Adipocyte (in vitro differentiated cells): ENCODE measurements at regions not wholly inside any gene's neighbourhood (a gene's known extent, or its start where the extent isn't known, plus 50 kb on each side); places are given as distances from the start of the nearest gene placed in this dataset.

ENCODE experiments used
- DNase-seq: peaks from one replicate; pipeline ENCODE4 v3.0.0-alpha.2; 2015; ENCODE audit warnings: low read depth
- H3K27me3 ChIP-seq: replicated peaks from 2 replicates; pipeline ENCODE4 v1.7.0; 2013; ENCODE audit warnings: mild to moderate bottlenecking, low read length, moderate library complexity; ENCODE audit not compliant: control insufficient read depth, insufficient read depth
- H3K36me3 ChIP-seq: 2 replicates; pipeline ENCODE4 v1.7.0; 2013; ENCODE audit warnings: low read length, mild to moderate bottlenecking, moderate library complexity; ENCODE audit not compliant: control insufficient read depth, insufficient read depth, severe bottlenecking
- H3K4me1 ChIP-seq: 2 replicates; pipeline ENCODE4 v1.7.0; 2013; ENCODE audit warnings: mild to moderate bottlenecking, low read length, moderate library complexity; ENCODE audit not compliant: control insufficient read depth, insufficient read depth
- H3K4me3 ChIP-seq: 2 replicates; pipeline ENCODE4 v1.7.0; 2013; ENCODE audit warnings: mild to moderate bottlenecking, low read length, moderate library complexity
- H3K9ac ChIP-seq: 2 replicates; pipeline ENCODE4 v1.7.0; 2013; ENCODE audit warnings: mild to moderate bottlenecking, low read length, moderate library complexity
- H3K9me3 ChIP-seq: 2 replicates; pipeline ENCODE4 v1.7.0; 2013; ENCODE audit warnings: mild to moderate bottlenecking, low read length, moderate library complexity; ENCODE audit not compliant: control insufficient read depth

DNA sequence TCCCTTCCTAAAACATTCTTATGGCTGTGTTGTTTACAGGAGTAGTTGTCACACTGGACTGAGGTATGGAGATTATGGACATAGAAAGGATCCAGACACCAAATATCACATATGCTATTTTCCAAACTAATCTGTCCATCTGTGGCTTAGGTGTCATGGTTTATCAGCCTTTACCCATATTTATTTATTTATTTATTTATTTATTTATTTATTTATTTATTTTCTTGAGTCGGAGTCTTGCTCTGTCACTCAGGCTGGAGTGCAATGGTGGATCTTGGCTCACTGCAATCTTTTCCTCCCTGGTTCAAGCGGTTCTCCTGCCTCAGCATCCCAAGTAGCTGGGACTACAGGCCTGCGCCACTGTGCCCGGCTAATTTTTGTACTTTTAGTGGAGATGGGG lies 1103.1 kb downstream of the MAT2B start:
- H3K36me3 ChIP-seq = no peaks in the 10 kb centered on the region
- peaks cover 3% of the 10 kb centered on the region for H3K4me1 ChIP-seq
- no peak for DNase-seq
- no peak overlapping the region for H3K9ac ChIP-seq
- no peaks in the 10 kb centered on the region for H3K9me3 ChIP-seq
- H3K4me3 ChIP-seq = no peak overlapping the region
- H3K27me3 ChIP-seq = no peaks in the 10 kb centered on the region

DNA sequence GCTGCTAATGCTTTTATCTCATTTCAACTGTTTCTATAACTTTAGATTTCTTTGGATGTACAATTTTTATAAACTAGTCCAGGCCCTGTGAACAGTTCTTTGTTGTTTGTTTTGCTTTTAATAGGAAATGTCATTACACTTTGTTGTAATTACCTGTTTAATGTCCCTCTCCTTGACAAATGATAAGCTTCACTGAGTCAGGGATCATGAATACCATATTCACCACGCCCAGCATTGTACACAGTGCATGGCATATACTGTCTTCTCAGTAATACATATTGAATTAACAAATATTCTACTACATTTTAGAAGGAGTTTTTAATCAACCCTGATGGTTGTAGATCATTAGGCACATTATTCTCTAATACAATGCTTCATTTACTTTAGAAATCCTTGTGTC lies 1105.0 kb downstream of the MAT2B start:
- H3K9ac ChIP-seq = no peak overlapping the region
- H3K9me3 ChIP-seq = no peaks in the 10 kb centered on the region
- H3K4me1 ChIP-seq = peaks cover 4% of the 10 kb centered on the region
- H3K27me3 ChIP-seq = no peaks in the 10 kb centered on the region
- H3K4me3 ChIP-seq = no peak overlapping the region
- DNase-seq = no peak
- H3K36me3 ChIP-seq = no peaks in the 10 kb centered on the region

DNA sequence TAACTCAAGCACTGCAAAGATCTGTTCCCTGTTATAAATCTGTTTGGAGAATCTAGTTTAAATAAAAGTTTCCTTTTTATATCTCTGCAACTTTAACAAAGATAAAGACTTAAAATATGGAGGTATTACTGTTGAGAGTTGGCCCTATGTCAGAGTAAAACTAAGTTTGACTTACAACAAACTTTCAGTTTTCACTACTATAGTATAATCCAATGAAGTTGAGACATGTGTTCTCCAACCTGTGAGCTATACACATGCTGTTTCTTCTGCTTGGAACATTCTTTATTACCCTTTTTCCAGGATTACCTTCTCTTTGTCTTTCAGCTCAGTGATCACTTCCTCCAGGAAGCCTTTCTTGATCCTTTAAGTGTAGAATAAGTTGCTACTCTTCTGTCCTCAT lies 1109.3 kb downstream of the MAT2B start:
- no peak for DNase-seq
- Histone ChIP-seq H3K9ac (no peak overlapping the region), H3K9me3 (no peaks in the 10 kb centered on the region), H3K27me3 (no peaks in the 10 kb centered on the region), H3K4me1 (peaks cover 6% of the 10 kb centered on the region), H3K36me3 (no peaks in the 10 kb centered on the region), H3K4me3 (no peak overlapping the region)

DNA sequence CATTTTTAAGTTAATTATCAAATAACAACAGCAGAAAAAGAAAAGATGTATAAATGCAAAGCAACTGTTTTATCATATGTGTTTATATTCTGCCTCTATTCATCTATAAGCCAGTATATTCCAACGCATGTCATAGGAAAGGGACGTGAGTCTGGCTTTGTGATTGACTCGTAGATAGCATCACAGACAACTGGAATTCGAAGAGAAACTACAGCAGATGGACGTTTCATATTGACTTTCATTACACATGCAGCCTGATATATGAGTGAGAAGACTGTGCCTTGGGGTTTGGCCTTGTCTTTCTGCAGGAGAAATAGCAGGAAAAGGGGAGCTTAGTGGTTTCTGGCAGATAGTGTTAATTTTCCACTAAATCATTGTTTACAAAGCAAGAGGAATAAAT lies 1111.9 kb downstream of the MAT2B start:
- peaks cover 6% of the 10 kb centered on the region for H3K4me1 ChIP-seq
- H3K9ac ChIP-seq = no peak overlapping the region
- H3K27me3 ChIP-seq = no peaks in the 10 kb centered on the region
- H3K4me3 ChIP-seq = no peak overlapping the region
- H3K36me3 ChIP-seq = no peaks in the 10 kb centered on the region
- no peak for DNase-seq
- no peaks in the 10 kb centered on the region for H3K9me3 ChIP-seq

DNA sequence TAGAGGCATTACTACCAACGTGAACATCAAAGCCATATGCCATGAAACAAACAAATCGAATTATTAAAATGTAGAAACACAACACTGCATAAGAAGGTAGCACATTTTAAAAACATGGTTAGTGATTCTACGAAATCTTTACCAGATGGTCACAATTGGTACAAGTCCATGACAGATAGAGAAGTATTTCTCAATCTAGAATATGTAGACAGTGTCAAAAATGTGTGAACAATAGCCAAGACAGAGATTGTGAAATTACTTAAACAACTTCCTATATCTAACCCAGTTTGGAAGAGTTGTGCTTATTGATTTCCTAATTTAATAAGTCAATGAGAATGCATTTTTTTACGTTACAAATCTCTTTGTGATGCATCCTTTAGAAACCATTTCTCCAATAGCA lies 1121.6 kb downstream of the MAT2B start:
- H3K36me3 ChIP-seq = no peaks in the 10 kb centered on the region
- no peaks in the 10 kb centered on the region for H3K4me1 ChIP-seq
- no peaks in the 10 kb centered on the region for H3K9me3 ChIP-seq
- no peaks in the 10 kb centered on the region for H3K27me3 ChIP-seq
- H3K9ac ChIP-seq = no peak overlapping the region
- DNase-seq = peak; percentile 51
- no peak overlapping the region for H3K4me3 ChIP-seq

DNA sequence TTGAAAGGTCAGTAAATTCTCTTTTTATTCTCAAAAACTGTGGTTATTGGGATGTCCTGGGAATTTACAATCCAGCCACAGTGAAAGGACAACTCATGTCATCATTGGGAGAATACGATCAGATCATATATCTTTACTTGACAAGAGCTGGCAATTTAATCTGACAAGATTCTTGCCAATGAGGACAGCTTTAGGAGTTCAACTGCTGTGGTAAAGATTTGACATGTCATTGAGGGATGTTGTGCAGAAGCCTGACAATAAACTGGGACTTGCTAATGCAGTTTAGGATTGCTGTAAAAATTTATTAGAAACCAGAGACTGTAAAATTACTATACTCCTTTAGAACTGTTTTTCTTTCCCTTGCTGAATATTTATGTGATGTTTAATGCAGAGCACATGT lies 1131.0 kb downstream of the MAT2B start:
- no peak for DNase-seq
- Histone ChIP-seq H3K9ac (no peak overlapping the region), H3K27me3 (no peaks in the 10 kb centered on the region), H3K9me3 (no peaks in the 10 kb centered on the region), H3K4me3 (no peak overlapping the region), H3K36me3 (no peaks in the 10 kb centered on the region), H3K4me1 (no peaks in the 10 kb centered on the region)

DNA sequence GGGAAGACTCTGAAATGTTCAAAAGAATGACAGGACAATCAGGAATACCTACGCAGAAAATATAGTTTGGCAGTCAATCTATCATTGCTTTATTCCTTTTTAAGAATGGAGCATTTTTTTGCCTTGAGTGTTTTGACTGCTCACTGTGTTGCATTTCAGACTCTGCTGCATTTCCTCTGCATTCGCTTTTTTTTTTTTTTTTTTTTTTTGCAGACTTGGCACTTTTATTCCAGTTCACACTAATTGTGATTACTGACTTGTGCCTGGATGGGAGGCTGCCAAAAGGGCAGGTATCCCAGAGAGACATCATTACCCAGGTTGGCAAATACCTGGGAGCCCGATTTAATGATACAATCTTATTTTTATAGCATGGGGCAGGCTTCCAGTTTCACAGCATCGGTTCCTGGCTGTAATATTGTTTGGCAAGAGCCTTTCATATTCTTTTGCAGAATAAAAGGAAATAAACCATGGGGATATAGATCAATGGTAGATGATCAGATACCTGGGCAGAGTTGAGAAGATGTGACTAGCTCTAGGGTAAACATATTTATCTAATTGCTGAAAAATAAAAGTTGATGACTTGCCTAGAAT lies 1132.6 kb downstream of the MAT2B start:
- H3K4me1 ChIP-seq = no peaks in the 10 kb centered on the region
- no peaks in the 10 kb centered on the region for H3K9me3 ChIP-seq
- no peak overlapping the region for H3K9ac ChIP-seq
- no peak overlapping the region for H3K4me3 ChIP-seq
- no peak for DNase-seq
- H3K27me3 ChIP-seq = no peaks in the 10 kb centered on the region
- H3K36me3 ChIP-seq = no peaks in the 10 kb centered on the region

DNA sequence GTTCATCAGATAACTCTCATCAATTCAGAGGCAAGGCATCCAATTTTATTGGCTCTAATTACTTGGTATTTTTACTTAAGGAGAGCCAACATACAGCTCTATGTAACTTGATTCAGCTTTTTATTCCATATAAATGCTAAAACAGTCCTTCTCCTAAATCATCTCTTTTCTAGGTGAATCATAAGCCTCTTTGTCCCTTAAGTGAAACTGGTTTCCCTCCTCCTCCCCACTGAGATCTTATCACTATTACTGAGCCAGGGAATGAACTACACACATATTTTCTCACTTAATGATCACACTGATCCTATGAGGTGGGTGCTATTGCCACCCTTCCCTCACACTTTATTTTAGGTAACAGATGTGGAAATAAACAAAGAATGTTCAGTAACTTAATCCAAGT lies 1143.8 kb downstream of the MAT2B start:
- Histone ChIP-seq H3K9ac (no peak overlapping the region), H3K36me3 (no peaks in the 10 kb centered on the region), H3K9me3 (no peaks in the 10 kb centered on the region), H3K4me3 (no peak overlapping the region), H3K27me3 (no peaks in the 10 kb centered on the region), H3K4me1 (no peaks in the 10 kb centered on the region)
- peak; percentile 9 for DNase-seq

DNA sequence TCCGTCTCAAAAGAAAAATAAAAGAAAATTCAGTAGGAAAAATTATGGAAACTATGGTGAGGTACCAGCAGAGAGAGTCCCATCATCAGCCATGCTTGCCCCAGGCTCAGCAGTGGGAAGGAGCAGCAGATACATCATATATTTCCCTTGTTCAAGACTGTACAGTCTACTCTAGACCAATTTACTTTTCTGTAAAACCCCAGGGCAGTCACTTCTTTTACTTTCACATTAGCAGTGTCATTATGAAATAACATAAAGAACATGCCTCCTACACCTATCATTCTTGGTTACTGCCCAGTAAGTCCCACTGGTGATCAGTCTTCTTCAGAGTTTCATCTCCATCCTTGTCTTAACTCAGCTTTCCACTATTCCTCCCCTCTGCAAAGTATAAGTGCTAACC lies 1145.0 kb downstream of the MAT2B start:
- no peaks in the 10 kb centered on the region for H3K4me1 ChIP-seq
- no peaks in the 10 kb centered on the region for H3K9me3 ChIP-seq
- H3K4me3 ChIP-seq = no peak overlapping the region
- no peak overlapping the region for H3K9ac ChIP-seq
- no peak for DNase-seq
- H3K27me3 ChIP-seq = no peaks in the 10 kb centered on the region
- no peaks in the 10 kb centered on the region for H3K36me3 ChIP-seq

DNA sequence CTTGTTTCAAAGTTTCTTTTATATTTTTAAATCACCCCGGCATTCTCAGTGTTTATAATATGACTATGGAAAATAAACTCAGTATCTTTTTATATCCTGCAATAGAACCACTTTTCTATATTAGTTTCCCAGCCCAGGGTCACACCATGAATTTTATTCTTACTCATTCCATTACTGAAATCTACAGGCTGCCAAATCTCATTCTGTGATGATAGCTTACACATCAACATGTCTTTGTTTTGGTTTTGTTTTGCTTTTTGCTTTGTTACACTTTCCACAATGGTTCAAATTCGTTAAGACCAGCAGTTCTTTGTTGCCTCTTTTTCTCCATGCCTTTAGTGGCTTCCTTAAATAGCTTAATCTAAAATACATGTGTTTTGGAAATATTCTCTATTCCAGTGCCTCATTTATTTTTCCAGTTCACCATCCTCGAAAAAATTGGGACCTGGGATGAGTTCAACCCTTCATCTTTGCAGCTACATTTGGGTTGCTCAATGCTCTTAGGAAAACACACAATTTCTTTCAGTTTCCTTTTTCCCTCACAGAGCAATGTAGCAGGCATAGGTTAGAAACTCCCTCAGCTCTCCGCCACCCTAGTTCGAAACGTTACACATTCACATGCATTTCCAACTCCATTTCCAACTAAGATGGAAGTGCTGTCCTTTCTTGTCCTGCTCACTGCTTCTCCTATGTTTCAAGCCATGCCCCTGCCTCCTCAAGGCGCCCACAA lies 1146.3 kb downstream of the MAT2B start:
- H3K4me1 ChIP-seq = no peaks in the 10 kb centered on the region
- no peaks in the 10 kb centered on the region for H3K36me3 ChIP-seq
- no peaks in the 10 kb centered on the region for H3K9me3 ChIP-seq
- H3K27me3 ChIP-seq = no peaks in the 10 kb centered on the region
- no peak overlapping the region for H3K4me3 ChIP-seq
- H3K9ac ChIP-seq = no peak overlapping the region
- no peak for DNase-seq

DNA sequence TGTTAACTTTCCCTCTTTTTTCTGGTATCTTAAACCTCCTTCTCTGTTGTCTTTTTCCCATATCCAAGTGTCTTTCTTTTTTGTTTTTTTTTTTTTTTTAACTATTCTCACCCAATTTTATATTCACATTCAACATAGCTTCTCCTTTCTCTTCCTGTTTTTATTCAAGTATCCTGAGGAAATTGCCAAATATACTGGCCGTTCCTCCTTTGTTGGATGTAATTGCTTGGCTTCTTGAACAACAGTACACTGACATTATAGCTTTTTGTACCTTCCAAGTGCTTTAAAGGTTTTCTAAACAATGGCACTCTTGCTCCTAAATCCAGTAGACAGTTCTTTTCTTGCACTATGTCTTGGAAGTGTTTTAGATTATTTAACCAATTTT lies 1146.8 kb downstream of the MAT2B start:
- H3K27me3 ChIP-seq = no peaks in the 10 kb centered on the region
- H3K36me3 ChIP-seq = no peaks in the 10 kb centered on the region
- no peak overlapping the region for H3K4me3 ChIP-seq
- no peak overlapping the region for H3K9ac ChIP-seq
- H3K9me3 ChIP-seq = no peaks in the 10 kb centered on the region
- H3K4me1 ChIP-seq = no peaks in the 10 kb centered on the region
- no peak for DNase-seq
